Spleen (tissue), 7 donors: ENCODE measurements at regions not wholly inside any gene's neighbourhood (a gene's known extent, or its start where the extent isn't known, plus 50 kb on each side); places are given as distances from the start of the nearest gene placed in this dataset.

Source experiments
- CTCF ChIP-seq, 11 experiments: fragments of 200-600 bp in 7 of 11; fragments of 450-650 bp in 4 of 11; sonication (generic) in 4 of 11; IDR thresholded peaks in 8 of 11; conservative IDR thresholded peaks in 3 of 11; 1 replicate in 7 of 11; 2 replicates in 4 of 11; pipeline versions ENCODE4 v1.4.0 to v1.8.0; 2016 to 2021; ENCODE audit warnings: antibody characterized with exemption in 11 of 11, inconsistent platforms in 4 of 11, mild to moderate bottlenecking in 1 of 11
- POLR2A ChIP-seq, 3 donors: fragments of 450-650 bp; IDR thresholded peaks; one replicate each; pipeline ENCODE4 v1.5.1; 2017; ENCODE audit warnings: antibody characterized with exemption in 3 of 3, mild to moderate bottlenecking in 1 of 3
- POLR2AphosphoS5 ChIP-seq, 3 donors: sonication (generic); formaldehyde crosslinking; IDR thresholded peaks; one replicate each; pipeline ENCODE4 v1.5.1; 2017; ENCODE audit warnings: antibody characterized with exemption in 3 of 3
- donor health status: DM: no; HTN: no; CAD: no; lungs with moderate emphysema.
- donor health status: DM: no; HTN: no; CAD: no.
- donor health status: DM: no; HTN: no; CAD: no.

- no peak for TF ChIP-seq POLR2A (IDR thresholded peaks at IDR 0.05)
- TF ChIP-seq CTCF (IDR thresholded peaks at IDR 0.05 in 8 of 11, conservative IDR thresholded peaks at IDR 0.05 in 3 of 11): no peak
- no peak for TF ChIP-seq POLR2AphosphoS5 (IDR thresholded peaks at IDR 0.05)
Measured at GRCh38 chr11:81002374-81002773, 1561.5 kb upstream of the TENM4 start.
